H9 (cell line): ENCODE measurements at regions not wholly inside any gene's neighbourhood (a gene's known extent, or its start where the extent isn't known, plus 50 kb on each side); places are given as distances from the start of the nearest gene placed in this dataset.

Source experiments
- DNase-seq: peaks from one replicate; pipeline ENCODE4 v3.0.0-alpha.2; 2017
- H2AFZ ChIP-seq: one replicate; pipeline ENCODE4 v1.6.1; 2013; ENCODE audit warnings: mild to moderate bottlenecking, low read length, control low read depth, moderate library complexity
- H2AK5ac ChIP-seq: 2 replicates; pipeline ENCODE4 v1.6.1; 2013; ENCODE audit warnings: low read length, control low read depth, mixed read lengths; ENCODE audit not compliant: insufficient read length
- H2BK120ac ChIP-seq: one replicate; pipeline ENCODE4 v1.6.1; 2013; ENCODE audit warnings: low read depth, mild to moderate bottlenecking, low read length, control low read depth, inconsistent platforms; ENCODE audit not compliant: poor library complexity, severe bottlenecking
- H2BK12ac ChIP-seq: 2 replicates; pipeline ENCODE4 v1.6.1; 2013; ENCODE audit warnings: low read length, control low read depth, mixed read lengths, low read depth; ENCODE audit not compliant: insufficient read length
- H2BK15ac ChIP-seq: 2 replicates; pipeline ENCODE4 v1.6.1; 2013; ENCODE audit warnings: low read depth, low read length, control low read depth
- H2BK20ac ChIP-seq: one replicate; pipeline ENCODE4 v1.6.1; 2013; ENCODE audit warnings: low read depth, mild to moderate bottlenecking, low read length, control low read depth, inconsistent platforms; ENCODE audit not compliant: poor library complexity, severe bottlenecking
- H2BK5ac ChIP-seq: 2 replicates; pipeline ENCODE4 v1.6.1; 2013; ENCODE audit warnings: low read length, control low read depth, mixed read lengths; ENCODE audit not compliant: insufficient read length
- H3K14ac ChIP-seq: 2 replicates; pipeline ENCODE4 v1.6.1; 2013; ENCODE audit warnings: low read length, control low read depth; ENCODE audit not compliant: insufficient read depth
- H3K18ac ChIP-seq: 2 replicates; pipeline ENCODE4 v1.6.1; 2013; ENCODE audit warnings: low read depth, mild to moderate bottlenecking, mixed read lengths, low read length, control low read depth; ENCODE audit not compliant: insufficient read length
- H3K23ac ChIP-seq: 2 replicates; pipeline ENCODE4 v1.6.1; 2013; ENCODE audit warnings: low read length, control low read depth, mixed read lengths, low read depth; ENCODE audit not compliant: insufficient read length
- H3K23me2 ChIP-seq: 2 replicates; pipeline ENCODE4 v1.6.1; 2013; ENCODE audit warnings: low read depth, mild to moderate bottlenecking, mixed read lengths, low read length, control low read depth; ENCODE audit not compliant: insufficient read length, poor library complexity, severe bottlenecking
- H3K27ac ChIP-seq: 2 replicates; pipeline ENCODE4 v1.5.1; 2013; ENCODE audit warnings: low read length, control low read depth, mixed read lengths, low read depth; ENCODE audit not compliant: insufficient read length
- H3K27me3 ChIP-seq: 2 replicates; pipeline ENCODE4 v1.6.1; 2013; ENCODE audit warnings: low read length, control low read depth, inconsistent platforms; ENCODE audit not compliant: insufficient read depth
- H3K4ac ChIP-seq: 2 replicates; pipeline ENCODE4 v1.6.1; 2013; ENCODE audit warnings: low read depth, mild to moderate bottlenecking, control low read depth, inconsistent platforms, low read length, moderate library complexity
- H3K4me1 ChIP-seq: 2 replicates; pipeline ENCODE4 v1.6.1; 2013; ENCODE audit warnings: low read length, control low read depth, inconsistent platforms; ENCODE audit not compliant: insufficient read depth
- H3K4me2 ChIP-seq: 2 replicates; pipeline ENCODE4 v1.6.1; 2013; ENCODE audit warnings: low read length, control low read depth, mixed read lengths; ENCODE audit not compliant: insufficient read length, insufficient read depth
- H3K56ac ChIP-seq: 2 replicates; pipeline ENCODE4 v1.6.1; 2013; ENCODE audit warnings: low read depth, mild to moderate bottlenecking, mixed read lengths, low read length, control low read depth; ENCODE audit not compliant: insufficient read length
- H3K79me1 ChIP-seq: 2 replicates; pipeline ENCODE4 v1.6.1; 2013; ENCODE audit warnings: low read depth, mild to moderate bottlenecking, moderate library complexity, low read length, control low read depth, inconsistent platforms; ENCODE audit not compliant: insufficient read depth, poor library complexity, severe bottlenecking
- H3K79me2 ChIP-seq: 2 replicates; pipeline ENCODE4 v1.6.1; 2013; ENCODE audit warnings: low read length, control low read depth, inconsistent platforms; ENCODE audit not compliant: insufficient read depth
- H3K9ac ChIP-seq: 2 replicates; pipeline ENCODE4 v1.6.1; 2013; ENCODE audit warnings: low read length, control low read depth, mixed read lengths; ENCODE audit not compliant: insufficient read length; ENCODE audit errors: extremely low read depth
- H3K9me3 ChIP-seq: one replicate; pipeline ENCODE4 v1.6.1; 2013; ENCODE audit warnings: low read depth, low read length, inconsistent platforms; ENCODE audit not compliant: control insufficient read depth
- H3T11ph ChIP-seq: one replicate; pipeline ENCODE4 v1.6.1; 2013; ENCODE audit warnings: mild to moderate bottlenecking, low read length, control low read depth, inconsistent platforms
- H4K20me1 ChIP-seq: one replicate; pipeline ENCODE4 v1.6.1; 2013; ENCODE audit not compliant: control insufficient read depth, insufficient read length, insufficient read depth
- H4K5ac ChIP-seq: 2 replicates; pipeline ENCODE4 v1.6.1; 2013; ENCODE audit warnings: low read depth, mild to moderate bottlenecking, mixed read lengths, low read length, control low read depth; ENCODE audit not compliant: insufficient read length
- H4K8ac ChIP-seq: replicated peaks from 2 replicates; pipeline ENCODE4 v1.6.1; 2013; ENCODE audit warnings: low read length, control low read depth, mixed read lengths, low read depth; ENCODE audit not compliant: insufficient read length
- H4K91ac ChIP-seq: 2 replicates; pipeline ENCODE4 v1.6.1; 2013; ENCODE audit warnings: low read depth, mild to moderate bottlenecking, moderate library complexity, mixed read lengths, low read length, control low read depth; ENCODE audit not compliant: insufficient read length
- H3K27ac Mint-ChIP-seq, 3 experiments: 2 replicates in 2 of 3; 3 replicates in 1 of 3; pipeline ENCODE4 v1.8.0; 2020 to 2021; ENCODE audit warnings: mixed read lengths in 3 of 3, mild to moderate bottlenecking in 1 of 3, moderate library complexity in 1 of 3
- H3K27me3 Mint-ChIP-seq: 2 replicates; pipeline ENCODE4 v1.8.0; 2021; ENCODE audit warnings: low read depth, mild to moderate bottlenecking, moderate library complexity, mixed read lengths
- H3K36me3 Mint-ChIP-seq, 3 experiments: 2 replicates in 2 of 3; 3 replicates in 1 of 3; pipeline ENCODE4 v1.8.0; 2020 to 2021; ENCODE audit warnings: low read depth in 3 of 3, mixed read lengths in 3 of 3; ENCODE audit not compliant: insufficient read depth in 1 of 3
- H3K4me1 Mint-ChIP-seq, 2 experiments: 2 replicates each; pipeline ENCODE4 v1.8.0; 2020; ENCODE audit warnings: mixed read lengths in 2 of 2
- H3K4me3 Mint-ChIP-seq, 2 experiments: 2 replicates in 1 of 2; 3 replicates in 1 of 2; pipeline ENCODE4 v1.8.0; 2020 to 2021; ENCODE audit warnings: mild to moderate bottlenecking in 2 of 2, mixed read lengths in 2 of 2, moderate library complexity in 1 of 2
- H3K9me3 Mint-ChIP-seq, 2 experiments: 2 replicates in 1 of 2; 3 replicates in 1 of 2; pipeline ENCODE4 v1.8.0; 2020; ENCODE audit warnings: mild to moderate bottlenecking in 2 of 2, mixed read lengths in 2 of 2, moderate library complexity in 1 of 2
- CTCF ChIP-seq: fragments of 200-600 bp; sonication (generic); conservative IDR thresholded peaks from 3 replicates; pipeline ENCODE4 v1.8.0; 2021; ENCODE audit warnings: antibody characterized with exemption, mild to moderate bottlenecking
- WGBS: extraction: QIAGEN DNeasy Blood & Tissue Kit; methylation state at CpG from one replicate; pipeline ENCODE4 v1.1.7; 2013; ENCODE audit warnings: missing lambda C conversion rate, low lambda C conversion rate, mixed read lengths; ENCODE audit not compliant: insufficient read length; ENCODE audit errors: extremely low coverage; 5-methylcytosine and 5-hydroxymethylcytosine counted together

DNA sequence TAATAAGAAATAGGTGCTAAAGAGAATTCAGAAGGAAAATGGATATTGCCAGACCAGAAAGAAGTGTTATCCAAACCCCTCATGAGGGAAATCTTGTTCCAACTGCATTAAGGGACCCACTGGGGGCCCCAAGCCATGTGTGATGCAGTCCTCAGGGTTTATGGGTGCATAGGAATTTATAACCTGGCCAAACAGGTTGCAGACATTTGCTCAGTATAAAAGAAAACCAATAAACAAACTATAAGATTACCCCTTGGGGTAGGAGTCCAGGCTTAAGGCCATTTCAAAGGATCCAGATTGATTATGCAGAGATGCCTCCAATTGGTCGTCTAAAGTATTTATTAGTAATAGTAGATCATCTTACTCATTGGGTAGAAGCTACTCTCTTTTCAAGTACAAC, 240.9 kb upstream of the DIO3 start:
- Histone ChIP-seq H3K79me1 (no peaks in the 10 kb centered on the region), H4K91ac (no peak overlapping the region), H3K4ac (no peak overlapping the region), H3K14ac (no peak overlapping the region), H2AFZ (no peak overlapping the region), H2AK5ac (no peak overlapping the region), H3K9ac (no peak overlapping the region), H2BK15ac (no peak overlapping the region), H3K27me3 (no peaks in the 10 kb centered on the region), H3K9me3 (no peaks in the 10 kb centered on the region), H2BK120ac (no peak overlapping the region), H3K27ac (no peak overlapping the region), H3K56ac (no peak overlapping the region), H3K4me1 (no peaks in the 10 kb centered on the region), H3K23me2 (no peaks in the 10 kb centered on the region), H4K5ac (no peak overlapping the region), H3K18ac (no peak overlapping the region), H2BK12ac (no peak overlapping the region), H2BK20ac (no peak overlapping the region), H3K23ac (no peak overlapping the region), H3K79me2 (no peaks in the 10 kb centered on the region), H2BK5ac (no peak overlapping the region), H4K8ac (no peak overlapping the region), H3K4me2 (no peak overlapping the region), H4K20me1 (no peaks in the 10 kb centered on the region), H3T11ph (no peak overlapping the region)
- Mint-ChIP-seq H3K9me3 (peaks cover 26 to 33% of the 10 kb centered on the region in 2 experiments), H3K4me3 (no peak overlapping the region), H3K4me1 (no peaks in the 10 kb centered on the region), H3K27me3 (peaks cover 14% of the 10 kb centered on the region), H3K27ac (no peak overlapping the region), H3K36me3 (peaks cover 2 to 18% (median 6%) of the 10 kb centered on the region in 3 experiments; a peak in 6 of 7 replicates)
- WGBS, result no CpG with 5 or more reads among the region's 1 CpG
- DNase-seq, result no peak
- no peak for TF ChIP-seq CTCF
